GM19023 (cell line): ENCODE measurements at regions not wholly inside any gene's neighbourhood (a gene's known extent, or its start where the extent isn't known, plus 50 kb on each side); places are given as distances from the start of the nearest gene placed in this dataset.

Experiments used
- ATAC-seq: cut with Tn5 transposase; IDR thresholded peaks from one replicate; pipeline ENCODE4 v1.9.1; 2021; ENCODE audit warnings: mild to moderate bottlenecking, moderate library complexity; ENCODE audit not compliant: unreplicated experiment

DNA sequence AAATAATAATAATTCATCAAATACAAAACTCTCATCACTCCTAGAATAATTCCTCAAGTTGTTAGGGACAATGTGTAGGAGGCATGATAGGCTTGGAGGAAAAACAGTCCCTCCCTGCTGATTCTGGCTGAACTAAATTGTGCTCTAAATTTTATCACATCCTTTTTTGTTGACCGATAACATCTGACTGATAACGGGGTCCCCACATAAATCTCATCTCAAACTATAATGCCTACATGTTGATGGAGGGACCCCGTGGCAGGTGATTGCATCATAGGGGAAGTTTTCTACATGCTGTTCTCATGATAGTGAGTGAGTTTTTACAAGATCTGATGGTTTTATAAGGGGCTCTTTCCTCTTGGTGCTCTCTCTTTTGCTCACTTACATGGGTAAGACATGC, 1043.5 kb upstream of the SORCS1 start:
- ATAC-seq, result no peak

DNA sequence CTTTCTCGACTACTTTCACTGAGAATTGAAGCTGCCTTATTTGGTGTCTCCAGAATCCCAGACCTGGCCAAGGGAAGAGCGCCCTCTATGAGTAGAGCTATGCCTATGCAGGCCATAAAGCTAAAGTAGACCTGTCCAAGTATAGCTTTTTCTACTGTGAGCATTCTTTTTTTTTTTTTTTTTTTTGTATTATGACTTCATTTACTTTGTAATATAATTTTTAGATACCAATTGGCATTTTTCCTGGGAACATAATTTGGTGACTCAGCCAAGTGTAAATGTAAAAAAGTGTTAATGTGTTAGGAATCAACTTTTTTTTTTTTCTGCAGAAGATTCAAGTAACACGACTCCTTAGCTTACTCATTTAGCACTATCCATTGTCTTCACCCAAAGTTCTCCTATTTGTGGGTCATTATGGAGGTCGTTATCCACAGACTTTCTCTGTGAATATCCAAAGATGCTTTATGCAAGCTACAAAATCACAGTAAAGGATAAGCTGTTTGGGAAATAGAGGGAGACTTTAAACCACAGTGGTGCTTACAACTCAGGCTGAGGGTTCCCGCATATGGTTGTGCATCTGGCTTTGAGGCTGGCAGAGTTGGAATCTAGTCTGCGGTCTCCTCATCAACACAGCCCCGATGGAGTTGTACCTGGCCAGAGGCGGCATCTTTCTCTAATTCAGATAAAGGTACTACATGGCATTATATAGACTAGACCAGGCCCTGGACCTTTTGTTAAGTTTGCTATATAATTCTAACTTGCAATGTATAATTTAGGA, 1040.2 kb upstream of the SORCS1 start:
- no peak for ATAC-seq

DNA sequence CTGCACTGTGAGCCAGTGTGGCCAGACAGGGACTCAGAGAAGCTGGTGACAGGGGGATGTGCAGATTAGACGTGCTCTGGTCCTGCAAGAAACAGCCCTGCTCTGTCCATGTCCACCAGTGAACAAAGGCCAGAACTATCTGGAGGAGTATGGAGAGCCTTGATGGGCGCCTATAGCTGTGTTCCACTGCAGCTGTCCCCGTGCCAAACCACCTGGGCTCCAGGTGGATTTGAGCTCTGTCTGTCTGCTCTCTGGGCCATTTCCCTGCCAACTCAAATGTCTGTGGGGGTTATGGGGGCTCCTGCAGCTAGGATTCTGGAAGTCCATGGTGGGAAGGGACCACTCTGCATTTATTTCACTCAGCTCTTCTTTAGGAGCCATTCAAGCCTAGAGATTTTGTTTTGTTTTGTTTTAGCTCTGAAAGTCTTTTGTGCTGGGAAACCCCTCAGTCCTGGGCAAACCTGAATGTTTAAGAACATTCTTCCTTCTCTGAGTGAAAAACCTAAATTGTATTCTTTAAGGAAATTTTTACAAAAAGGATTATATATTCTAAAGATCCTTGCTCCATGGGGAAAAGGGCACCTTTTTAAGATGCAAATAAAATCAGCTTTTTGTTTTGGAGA, 1039.5 kb upstream of the SORCS1 start:
- ATAC-seq, result no peak

DNA sequence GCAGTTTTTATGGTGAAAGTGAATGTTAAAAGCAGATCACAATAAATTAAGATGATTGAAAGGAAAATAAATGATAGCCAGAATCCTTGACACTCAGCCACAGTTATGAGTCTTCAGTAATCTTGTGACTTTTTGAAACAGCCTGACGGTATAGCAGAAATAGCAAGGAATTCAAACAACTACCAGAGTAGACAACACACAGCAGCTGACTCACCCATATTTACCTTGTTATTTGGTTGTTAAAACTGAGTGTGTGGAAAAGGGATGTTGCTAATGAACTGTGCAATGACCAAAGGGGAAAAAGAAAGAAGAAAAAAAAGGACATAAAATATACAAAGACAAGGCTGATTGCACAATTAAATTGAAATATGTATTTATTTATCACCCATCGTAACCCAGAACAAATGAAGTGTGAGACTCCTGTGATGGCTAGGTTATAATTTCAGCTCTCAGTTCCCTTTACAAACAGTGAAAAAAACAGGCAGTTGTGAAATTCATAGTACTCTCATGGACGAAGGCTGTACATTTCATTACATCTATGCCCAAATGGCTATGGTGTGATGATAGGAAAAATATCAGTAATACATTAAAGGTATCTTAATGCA, 1023.0 kb upstream of the SORCS1 start:
- no peak for ATAC-seq

DNA sequence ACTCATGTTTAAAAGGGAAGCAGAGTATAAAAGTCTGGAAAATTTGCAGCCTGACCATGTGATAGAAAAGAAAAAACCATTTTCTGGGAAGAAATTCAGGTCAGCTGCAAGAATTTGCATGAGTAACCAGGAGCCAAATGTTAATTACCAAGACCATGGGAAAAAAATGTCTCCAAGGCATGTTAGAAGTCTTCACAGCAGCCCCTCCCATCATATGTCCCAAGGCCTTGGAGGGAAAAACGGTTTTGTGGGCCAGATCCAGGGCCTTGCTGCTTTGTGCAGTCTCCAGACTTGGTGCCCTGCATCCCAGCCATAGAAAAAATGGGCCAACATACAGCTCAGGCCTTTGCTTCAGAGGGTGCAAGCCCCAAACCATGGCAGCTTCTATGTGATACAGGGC, 1019.6 kb upstream of the SORCS1 start:
- ATAC-seq, result no peak

DNA sequence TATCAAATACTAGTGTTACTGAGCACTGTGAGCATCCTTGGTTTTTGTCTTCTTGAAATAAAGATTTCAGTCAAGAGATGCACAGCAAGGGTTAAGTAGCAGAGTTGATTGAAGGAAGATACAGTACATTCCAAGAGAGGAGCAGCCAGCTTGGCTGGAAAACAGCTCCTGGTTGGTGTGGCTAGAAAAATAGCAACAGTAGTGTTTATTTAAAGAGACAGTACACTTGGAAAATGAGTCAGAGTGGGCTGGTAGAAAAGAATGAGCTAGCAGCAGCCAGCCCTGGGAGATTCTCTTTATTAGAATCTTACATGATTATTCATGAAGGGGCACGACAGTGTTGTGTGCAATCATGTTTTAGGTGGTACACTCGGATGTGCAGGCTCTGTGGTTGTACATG, 1016.4 kb upstream of the SORCS1 start:
- ATAC-seq, result no peak

DNA sequence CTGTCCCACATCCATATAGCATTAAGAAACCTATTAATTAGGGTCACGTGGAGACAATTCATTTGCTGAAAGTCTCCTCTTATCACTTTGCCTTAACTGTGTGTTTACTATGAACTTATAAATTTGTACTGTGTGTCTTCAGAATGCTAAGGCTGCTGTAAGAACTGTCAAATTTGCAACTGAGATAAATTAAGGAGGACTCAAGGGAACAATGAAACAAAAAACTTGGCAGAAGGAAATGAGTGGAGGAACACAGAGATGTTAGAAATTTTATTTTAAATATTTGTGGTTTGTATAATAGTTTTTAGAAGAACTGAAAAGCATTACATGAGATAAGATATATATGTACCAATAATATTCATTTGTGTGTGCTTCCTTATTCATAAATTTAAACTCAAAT, 1005.3 kb upstream of the SORCS1 start:
- ATAC-seq, result no peak

DNA sequence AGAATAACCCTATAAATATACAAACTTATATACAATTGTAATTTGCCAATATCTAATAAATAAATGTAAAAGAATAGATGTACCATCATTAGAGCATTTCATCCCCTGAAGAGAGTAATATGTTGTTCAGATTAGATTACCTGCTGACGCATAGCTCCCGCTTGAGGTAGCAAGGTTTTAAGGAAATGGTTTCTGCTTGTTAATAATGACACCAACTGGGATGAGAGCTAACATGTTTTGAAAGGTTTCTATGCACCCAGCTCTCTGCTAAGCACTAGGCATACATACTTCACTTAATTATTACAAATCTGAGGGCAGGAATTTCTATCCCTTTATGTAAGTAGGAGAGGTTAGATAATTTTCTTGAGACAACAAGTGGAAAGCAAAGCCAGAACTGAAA, 1003.3 kb upstream of the SORCS1 start:
- ATAC-seq, result no peak

DNA sequence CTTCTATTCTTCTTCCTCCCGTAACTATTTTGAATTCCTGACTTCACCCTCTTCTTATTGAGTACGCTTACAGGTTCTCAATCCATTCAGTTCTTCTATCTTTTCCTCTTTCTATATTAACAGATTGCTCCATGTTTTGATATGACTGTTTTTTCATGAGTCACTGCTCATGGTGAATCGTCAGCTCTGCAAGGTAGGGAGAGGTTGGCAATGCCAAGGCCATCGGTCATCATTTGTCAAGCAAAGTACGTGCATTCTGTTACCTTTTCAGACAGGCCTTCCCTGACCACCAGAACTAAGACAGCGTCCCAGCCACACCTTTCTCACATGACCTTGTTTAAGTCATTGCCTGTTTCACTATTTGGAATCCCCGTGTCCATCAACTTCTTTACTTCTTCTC, 1001.9 kb upstream of the SORCS1 start:
- no peak for ATAC-seq

DNA sequence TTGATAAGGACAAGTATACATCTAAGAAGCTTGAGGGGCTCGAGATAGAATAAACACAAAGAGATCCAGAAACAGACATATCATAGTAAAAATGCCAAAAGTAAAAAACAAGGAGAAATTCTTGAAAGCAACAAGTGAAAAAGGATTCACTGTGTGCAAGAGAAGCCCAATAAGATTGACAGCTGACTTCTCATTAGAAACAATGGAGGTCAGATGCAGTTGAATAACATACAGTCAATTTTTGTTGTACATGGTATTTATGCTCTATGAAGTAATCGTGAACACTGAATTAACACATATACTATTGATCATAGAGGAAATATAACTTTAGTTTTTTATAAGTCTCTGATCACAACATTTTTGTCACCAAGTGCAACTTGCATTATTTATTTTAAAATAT, 982.8 kb upstream of the SORCS1 start:
- ATAC-seq, result no peak

DNA sequence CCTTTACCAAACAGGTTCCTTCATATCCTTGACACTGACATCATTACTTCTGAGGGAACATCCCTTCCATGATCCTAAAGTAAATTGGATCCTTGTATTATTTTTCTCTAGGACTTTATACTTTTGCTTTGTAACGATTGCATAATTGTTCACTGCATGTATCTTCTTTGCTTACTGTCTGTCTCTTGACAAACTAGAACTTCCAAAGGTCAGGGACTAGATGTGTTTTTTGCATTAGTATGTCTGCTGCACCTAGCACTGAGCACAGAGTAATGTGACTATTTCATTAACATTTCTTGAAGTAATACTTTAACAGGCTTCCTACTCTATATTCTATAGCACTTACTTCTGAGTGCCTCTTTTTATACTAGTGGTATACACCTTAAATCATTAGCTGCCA, 976.6 kb upstream of the SORCS1 start:
- ATAC-seq, result no peak

DNA sequence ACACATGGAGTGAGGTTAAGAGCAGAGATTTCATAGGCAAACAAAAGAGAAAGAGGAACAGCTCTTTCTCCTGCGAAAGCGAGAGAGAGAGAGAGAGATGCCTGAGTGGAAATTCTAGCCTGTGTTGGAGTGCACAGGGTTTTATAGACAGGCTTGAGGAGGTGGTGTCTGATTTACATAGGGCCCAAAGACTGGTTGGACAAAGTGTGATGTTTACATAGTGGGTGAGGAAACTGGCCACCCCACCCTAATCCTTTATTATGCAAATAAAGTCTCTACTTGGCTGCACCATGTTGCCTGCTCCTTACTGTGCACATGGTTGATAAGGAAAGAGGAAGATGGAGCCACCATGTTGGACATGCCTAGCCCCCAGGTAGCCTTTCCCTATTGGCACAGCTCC, 967.8 kb upstream of the SORCS1 start:
- no peak for ATAC-seq

DNA sequence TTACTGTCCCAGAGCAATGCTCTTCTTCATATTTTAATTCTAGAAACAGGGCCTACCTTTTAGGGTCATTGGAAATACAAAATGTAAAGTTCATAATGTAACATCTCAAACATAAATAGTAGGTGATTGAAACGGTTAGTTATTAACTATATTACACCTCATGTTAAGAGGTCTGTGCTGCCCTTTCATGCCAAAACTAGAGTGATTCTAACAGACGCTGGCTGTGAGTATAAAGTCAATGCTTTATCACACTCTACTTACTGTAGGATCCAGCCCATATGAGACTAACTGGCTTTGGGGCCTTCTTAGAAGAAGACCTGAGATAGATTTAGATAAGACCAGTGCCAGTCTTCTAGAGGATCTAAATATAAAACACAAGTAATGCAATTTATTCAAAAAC, 966.1 kb upstream of the SORCS1 start:
- no peak for ATAC-seq

DNA sequence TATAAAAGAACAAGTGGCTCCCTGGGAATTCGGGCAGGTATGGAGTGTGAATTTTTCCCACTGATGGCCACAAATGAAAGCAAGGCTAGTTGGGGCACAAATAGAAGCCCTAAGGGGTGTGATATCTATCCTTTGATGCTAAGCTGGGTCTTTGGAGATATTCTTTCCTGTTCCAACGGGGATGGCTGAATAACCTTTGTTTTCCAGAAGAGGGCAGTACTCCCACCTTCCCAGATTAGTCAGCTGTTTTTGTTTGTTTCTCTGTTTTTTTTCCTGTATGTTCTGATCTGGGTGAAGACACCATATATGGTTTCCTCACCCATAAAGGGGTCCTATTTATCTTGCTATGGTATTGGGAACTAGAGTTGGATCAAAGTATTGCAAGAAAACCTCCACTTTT, 947.7 kb upstream of the SORCS1 start:
- no peak for ATAC-seq

DNA sequence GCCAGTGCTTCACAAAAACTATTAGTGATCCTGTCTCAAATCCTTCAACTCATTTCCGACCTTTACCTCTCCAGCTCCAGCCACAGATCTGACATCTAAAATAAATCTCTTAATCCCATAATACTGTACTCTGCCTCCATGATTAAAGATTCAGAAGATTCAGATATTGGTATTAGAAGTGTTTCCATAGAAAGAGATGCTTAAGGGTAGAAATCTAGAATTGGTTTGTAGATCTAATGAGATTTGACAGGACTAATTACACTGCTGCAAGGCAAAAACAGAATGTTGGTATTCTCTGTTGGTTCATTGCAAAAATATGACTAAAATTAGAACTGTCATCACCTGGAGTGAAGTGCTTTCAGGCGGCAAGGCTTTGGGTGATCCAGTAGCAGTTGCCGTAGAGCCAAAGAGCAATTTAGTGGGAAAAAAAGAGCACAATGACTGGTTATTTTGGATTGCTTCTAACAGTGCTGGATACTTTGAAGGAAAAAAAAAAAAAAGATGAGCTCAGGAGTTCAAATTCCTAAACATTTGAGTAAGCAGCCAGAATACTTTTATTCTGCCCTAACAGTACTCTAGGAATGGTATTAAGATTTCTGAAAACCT, 940.1 kb upstream of the SORCS1 start:
- ATAC-seq, result no peak

DNA sequence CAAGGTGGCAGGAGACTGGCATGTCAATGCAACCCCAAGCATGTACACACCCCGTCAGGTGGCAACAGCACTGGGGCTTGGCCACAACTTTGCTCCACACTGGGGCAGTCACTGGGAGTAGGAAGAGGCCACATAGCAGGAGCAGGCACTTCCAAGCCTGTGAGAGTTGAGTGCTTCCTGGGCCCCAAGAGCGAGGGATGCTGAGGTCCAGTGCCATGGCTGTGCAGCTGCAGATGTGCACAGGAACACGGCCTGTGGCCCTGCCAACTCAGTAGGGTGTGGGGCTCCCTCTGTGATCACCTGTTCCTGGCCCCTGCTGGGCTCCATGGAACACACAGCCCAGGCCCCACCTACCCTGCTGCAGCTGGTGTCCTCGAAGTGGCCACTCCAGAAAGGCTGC, 932.8 kb upstream of the SORCS1 start:
- ATAC-seq, result no peak

DNA sequence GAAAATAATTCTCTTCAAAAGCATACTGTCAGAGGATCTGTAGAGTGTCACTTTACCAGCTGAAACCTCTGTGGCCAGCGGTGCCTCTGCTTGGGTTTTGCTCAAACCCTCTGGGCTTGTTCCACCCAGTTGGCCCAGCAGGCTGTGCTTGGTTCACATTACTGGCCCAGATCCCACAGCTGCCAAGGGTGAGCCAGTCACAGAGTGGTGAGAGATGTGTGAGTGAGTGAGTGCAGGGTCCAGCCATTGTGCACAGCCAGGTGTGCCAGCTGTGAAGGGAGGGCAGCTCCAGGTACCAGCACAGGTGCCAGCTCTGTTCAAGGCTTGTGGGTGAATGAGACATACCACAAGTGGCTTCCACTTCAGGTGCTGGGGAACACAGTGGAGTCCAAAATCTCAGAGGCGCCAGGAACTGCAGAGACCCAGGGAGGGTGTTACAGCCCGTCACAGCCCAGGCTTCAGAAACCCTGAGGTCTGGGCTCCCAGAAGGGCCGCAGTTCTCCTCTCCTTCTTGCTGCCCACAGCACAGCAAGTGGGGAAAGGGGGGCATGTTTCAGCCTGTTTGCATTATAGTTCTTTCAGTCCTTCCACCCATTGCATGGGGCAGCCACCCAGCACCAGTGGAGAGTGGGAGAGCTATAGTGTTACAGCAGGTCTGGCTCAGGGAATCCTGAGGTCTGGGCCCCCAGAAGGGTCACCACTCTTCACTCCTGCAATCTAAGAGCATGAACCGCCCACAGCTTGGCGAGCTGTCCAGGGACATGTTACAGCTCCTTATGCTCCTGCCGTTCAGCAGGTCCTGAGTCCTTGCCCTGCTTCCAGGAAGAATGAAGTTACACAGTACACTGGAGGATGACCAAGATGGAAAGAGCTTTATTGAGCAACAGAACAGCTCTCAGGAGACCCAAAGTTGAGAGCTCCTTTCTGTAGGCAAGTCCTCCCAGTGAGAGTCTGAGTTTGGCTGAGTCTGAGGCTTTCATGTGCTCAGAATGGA, 931.7 kb upstream of the SORCS1 start:
- ATAC-seq, result no peak

DNA sequence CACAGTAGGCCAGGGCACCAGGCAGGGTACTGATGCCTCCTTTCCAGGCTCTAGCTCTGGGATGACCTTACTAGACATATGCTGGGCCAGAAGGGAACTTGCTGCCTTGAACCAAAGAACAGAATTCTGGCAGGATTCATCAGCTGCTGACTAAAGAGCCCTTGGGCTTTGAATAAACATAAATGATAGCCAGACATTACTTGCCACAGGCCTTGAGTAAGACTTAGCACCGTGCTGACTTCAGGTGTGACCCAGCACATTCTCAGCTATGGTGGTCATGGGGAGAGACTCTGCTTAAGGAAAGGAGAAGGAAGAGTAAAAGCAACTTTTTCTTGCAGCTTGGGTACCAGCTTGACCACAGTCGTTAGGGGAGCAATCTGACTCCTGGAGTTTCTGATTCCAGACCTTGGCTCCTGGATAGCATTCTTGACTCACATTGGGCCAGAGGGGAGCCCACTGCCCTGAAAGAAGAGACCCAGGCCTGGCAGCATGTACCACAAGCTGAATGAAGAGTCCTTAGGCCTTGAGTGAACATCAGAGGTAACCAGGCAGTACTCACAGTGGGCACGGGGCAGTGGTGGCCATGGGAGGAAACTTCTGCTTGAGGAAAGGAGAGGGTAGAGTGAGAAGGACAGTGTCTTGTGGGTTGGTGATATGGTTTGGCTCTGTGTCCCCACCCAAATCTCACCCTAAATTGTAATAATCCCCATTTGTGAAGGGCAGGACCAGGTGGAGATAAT, 926.1 kb upstream of the SORCS1 start:
- ATAC-seq, result no peak

DNA sequence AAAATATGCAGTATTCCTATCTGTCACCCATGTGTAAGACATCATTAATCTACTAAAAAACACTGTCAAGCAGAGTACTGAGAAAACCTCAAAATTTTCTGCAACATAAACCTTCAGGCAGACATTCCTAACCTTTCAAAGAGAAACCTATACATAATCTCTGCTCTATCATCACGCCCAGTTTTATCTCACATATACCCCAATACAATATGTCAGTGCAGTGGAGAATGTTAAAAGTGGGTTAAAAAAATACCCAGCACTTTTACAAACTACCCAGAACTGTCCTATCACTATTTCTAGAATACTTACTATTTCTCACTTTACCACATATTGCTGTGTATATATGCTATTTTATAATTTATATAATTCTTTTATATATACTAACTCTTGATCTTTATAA, 922.0 kb upstream of the SORCS1 start:
- ATAC-seq, result no peak

DNA sequence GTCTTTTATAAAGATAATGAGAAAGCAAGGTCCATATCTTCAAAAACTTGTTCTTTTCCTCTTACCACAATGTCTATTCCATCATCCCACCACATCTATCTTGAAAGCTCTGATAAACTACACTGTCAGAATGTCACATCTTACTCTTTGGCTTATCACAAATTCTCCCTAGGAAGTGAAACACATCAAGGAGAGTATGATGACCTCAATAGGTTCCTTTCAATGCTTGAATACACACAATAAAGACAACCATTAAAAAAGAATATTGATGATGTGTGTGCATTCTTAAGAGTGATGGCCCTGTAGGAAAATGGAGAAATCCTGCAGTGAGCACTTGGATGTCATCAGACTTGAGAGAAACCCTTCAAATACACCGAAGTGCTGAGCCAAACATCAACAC, 918.1 kb upstream of the SORCS1 start:
- ATAC-seq, result no peak
